IPS DF 6.9 (cell line): ENCODE measurements at regions not wholly inside any gene's neighbourhood (a gene's known extent, or its start where the extent isn't known, plus 50 kb on each side); places are given as distances from the start of the nearest gene placed in this dataset.
"Not testable (repeated sequence)": the region's sequence is repeated elsewhere in the genome, so short reads cannot be mapped to it uniquely, and the experiment has no call there.

Experiments
- DNase-seq: peaks from one replicate; pipeline ENCODE4 v3.0.0-alpha.2; 2013; ENCODE audit warnings: low read depth, low spot score
- H3K27ac ChIP-seq: one replicate; pipeline ENCODE4 v1.5.1; 2013; ENCODE audit warnings: low read length, control low read depth
- H3K27me3 ChIP-seq: 2 replicates; pipeline ENCODE4 v1.6.1; 2013; ENCODE audit warnings: mild to moderate bottlenecking, low read length; ENCODE audit not compliant: control insufficient read depth, insufficient read depth
- H3K36me3 ChIP-seq: 2 replicates; pipeline ENCODE4 v1.6.1; 2013; ENCODE audit warnings: low read length; ENCODE audit not compliant: control insufficient read depth, insufficient read depth
- H3K4me1 ChIP-seq: 2 replicates; pipeline ENCODE4 v1.6.1; 2013; ENCODE audit warnings: low read length; ENCODE audit not compliant: control insufficient read depth, insufficient read depth
- H3K4me3 ChIP-seq: 2 replicates; pipeline ENCODE4 v1.5.1; 2013; ENCODE audit warnings: mild to moderate bottlenecking, low read length
- H3K9me3 ChIP-seq: 2 replicates; pipeline ENCODE4 v1.6.1; 2013; ENCODE audit warnings: low read length, inconsistent platforms; ENCODE audit not compliant: control insufficient read depth, insufficient read depth
- WGBS: extraction: QIAGEN DNeasy Blood & Tissue Kit; methylation state at CpG from one replicate; pipeline ENCODE4 v1.1.7; 2013; ENCODE audit warnings: mixed read lengths, missing lambda C conversion rate; ENCODE audit not compliant: insufficient read length, insufficient coverage; 5-methylcytosine and 5-hydroxymethylcytosine counted together

DNA sequence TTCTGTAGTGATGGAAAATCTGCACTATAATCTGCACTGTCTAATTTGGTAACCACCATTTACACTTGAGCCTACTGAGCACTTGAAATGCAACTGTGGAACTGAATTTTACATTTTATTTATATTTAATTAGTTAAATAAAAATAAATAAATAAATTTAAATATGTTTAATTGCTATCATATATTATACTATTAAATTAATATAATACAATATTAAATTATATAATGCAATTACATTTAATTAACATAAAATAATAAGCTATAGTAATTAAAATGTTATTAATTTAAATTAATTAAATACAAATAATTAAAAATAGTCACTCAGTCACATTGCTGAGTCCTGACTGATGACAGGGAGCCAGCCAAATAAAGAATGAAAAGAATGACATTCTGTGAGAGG, 170.2 kb upstream of the F9 start:
- H3K4me3 ChIP-seq: no peak overlapping the region
- DNase-seq: no peak
- H3K27me3 ChIP-seq: no peaks in the 10 kb centered on the region
- H3K9me3 ChIP-seq: no peaks in the 10 kb centered on the region
- no peaks in the 10 kb centered on the region for H3K36me3 ChIP-seq
- H3K27ac ChIP-seq: no peak overlapping the region
- H3K4me1 ChIP-seq: no peaks in the 10 kb centered on the region

GRCh38 chrX:139342594-139342991, 187.9 kb upstream of the F9 start:
- H3K36me3 ChIP-seq, H3K27me3 ChIP-seq, H3K4me1 ChIP-seq, H3K27ac ChIP-seq, H3K4me3 ChIP-seq, H3K9me3 ChIP-seq, DNase-seq: not testable (repeated sequence)
- no CpG with 5 or more reads among the region's 4 CpGs for WGBS

- not testable (repeated sequence) for H3K36me3 ChIP-seq, H3K27me3 ChIP-seq, H3K4me1 ChIP-seq, DNase-seq, H3K4me3 ChIP-seq, H3K27ac ChIP-seq, H3K9me3 ChIP-seq
- no CpG with 5 or more reads among the region's 21 CpGs for WGBS
These were observed 188.5 kb upstream of the F9 start for GRCh38 chrX:139341855-139342593.

GRCh38 chrX:139332441-139332840, 198.1 kb upstream of the F9 start:
- H3K27ac ChIP-seq: no peak overlapping the region
- no peaks in the 10 kb centered on the region for H3K27me3 ChIP-seq
- no peak overlapping the region for H3K4me3 ChIP-seq
- DNase-seq: no peak
- H3K36me3 ChIP-seq: no peaks in the 10 kb centered on the region
- WGBS: no CpG with 5 or more reads among the region's 2 CpGs
- no peaks in the 10 kb centered on the region for H3K9me3 ChIP-seq
- no peaks in the 10 kb centered on the region for H3K4me1 ChIP-seq

DNA sequence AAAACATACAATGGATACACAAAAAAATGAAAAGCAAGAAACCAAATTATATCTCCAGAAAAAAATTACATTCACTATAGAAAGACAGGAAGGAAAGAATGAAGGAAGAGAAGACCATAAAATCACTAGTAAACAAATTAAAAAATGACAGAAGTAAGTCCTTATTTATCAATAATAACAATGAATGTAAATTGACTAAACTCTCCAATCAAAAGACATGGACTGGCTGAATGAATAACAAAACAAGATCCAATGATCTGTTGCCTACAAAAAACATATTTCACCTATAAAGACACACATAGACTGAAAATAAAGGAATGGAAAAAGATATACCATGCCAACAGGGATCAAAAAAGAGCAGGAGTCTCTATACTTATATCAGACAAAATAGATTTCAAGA, 203.2 kb upstream of the F9 start:
- no peak overlapping the region for H3K4me3 ChIP-seq
- H3K9me3 ChIP-seq: no peaks in the 10 kb centered on the region
- H3K36me3 ChIP-seq: no peaks in the 10 kb centered on the region
- no peak for DNase-seq
- no peaks in the 10 kb centered on the region for H3K27me3 ChIP-seq
- H3K4me1 ChIP-seq: no peaks in the 10 kb centered on the region
- H3K27ac ChIP-seq: no peak overlapping the region

GRCh38 chrX:139324756-139325155, 205.8 kb upstream of the F9 start:
- Histone ChIP-seq H3K27ac (no peak overlapping the region), H3K9me3 (no peaks in the 10 kb centered on the region)
- no CpG with 5 or more reads among the region's 2 CpGs for WGBS

DNA sequence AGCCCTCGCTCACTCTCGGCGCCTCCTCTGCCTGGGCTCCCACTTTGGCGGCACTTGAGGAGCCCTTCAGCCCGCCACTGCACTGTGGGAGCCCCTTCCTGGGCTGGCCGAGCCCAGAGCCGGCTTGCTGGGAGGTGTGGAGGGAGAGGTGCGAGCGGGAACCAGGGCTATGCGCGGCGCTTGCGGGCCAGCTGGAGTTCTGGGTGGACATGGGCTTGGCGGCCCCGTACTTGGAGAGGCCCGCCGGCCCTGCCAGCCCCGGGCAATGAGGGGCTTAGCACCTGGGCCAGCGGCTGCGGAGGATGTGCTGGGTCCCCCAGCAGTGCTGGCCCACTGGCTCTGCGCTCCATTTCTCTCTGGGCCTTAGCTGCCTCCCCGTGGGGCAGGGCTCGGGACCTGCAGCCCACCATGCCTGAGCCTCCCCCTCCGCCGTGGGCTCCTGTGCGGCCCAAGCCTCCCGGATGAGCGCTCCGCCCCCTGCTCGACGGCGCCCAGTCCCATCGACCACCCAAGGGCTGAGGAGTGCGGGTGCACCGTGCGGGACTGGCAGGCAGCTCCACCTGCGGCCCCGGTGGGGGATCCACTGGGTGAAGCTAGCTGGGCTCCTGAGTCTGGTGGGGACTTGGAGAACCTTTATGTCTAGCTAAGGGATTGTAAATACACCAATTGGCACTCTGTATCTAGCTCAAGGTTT, 209.7 kb upstream of the F9 start:
- H3K4me1 ChIP-seq, H3K27me3 ChIP-seq, H3K27ac ChIP-seq, DNase-seq, H3K9me3 ChIP-seq, H3K36me3 ChIP-seq, H3K4me3 ChIP-seq: not testable (repeated sequence)
- WGBS: no CpG with 5 or more reads among the region's 38 CpGs

More at GRCh38 chrX:139324756-139325155, 205.8 kb upstream of the F9 start:
- Histone ChIP-seq H3K4me3 (no peak overlapping the region), H3K27me3 (no peaks in the 10 kb centered on the region), H3K4me1 (no peaks in the 10 kb centered on the region), H3K36me3 (no peaks in the 10 kb centered on the region)
- no peak for DNase-seq

DNA sequence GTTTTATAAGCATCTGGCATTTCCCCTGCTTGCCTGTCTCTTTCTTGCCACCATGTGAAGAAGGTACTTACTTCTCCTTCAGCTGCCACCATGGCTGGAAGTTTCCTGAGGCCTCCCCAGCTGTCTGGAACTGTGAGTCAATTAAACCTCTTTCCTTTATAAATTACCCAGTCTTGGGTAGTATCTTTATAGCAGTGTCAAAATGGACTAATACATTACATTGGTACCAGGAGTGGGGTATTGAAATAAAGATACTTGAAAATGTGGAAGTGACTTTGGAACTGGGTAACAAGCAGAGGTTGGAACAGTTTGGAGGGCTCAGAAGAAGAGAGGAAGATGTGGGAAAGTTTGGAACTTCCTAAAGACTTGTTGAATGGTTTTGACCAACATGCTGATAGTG, 223.9 kb upstream of the F9 start:
- H3K4me1 ChIP-seq, H3K36me3 ChIP-seq, H3K27ac ChIP-seq, DNase-seq, H3K4me3 ChIP-seq, H3K27me3 ChIP-seq, H3K9me3 ChIP-seq: not testable (repeated sequence)

- Histone ChIP-seq H3K9me3 (no peaks in the 10 kb centered on the region), H3K27ac (no peak overlapping the region), H3K4me3 (no peak overlapping the region), H3K27me3 (no peaks in the 10 kb centered on the region), H3K4me1 (no peaks in the 10 kb centered on the region), H3K36me3 (no peaks in the 10 kb centered on the region)
- no peak for DNase-seq
- no CpG with 5 or more reads among the region's 3 CpGs for WGBS
These were observed 226.1 kb upstream of the F9 start for GRCh38 chrX:139304471-139304870.

- no peaks in the 10 kb centered on the region for H3K9me3 ChIP-seq
- no peak overlapping the region for H3K27ac ChIP-seq
- DNase-seq: no peak
- H3K4me1 ChIP-seq: no peaks in the 10 kb centered on the region
- H3K36me3 ChIP-seq: no peaks in the 10 kb centered on the region
- no peaks in the 10 kb centered on the region for H3K27me3 ChIP-seq
- no peak overlapping the region for H3K4me3 ChIP-seq
These were observed 231.2 kb upstream of the F9 start for GRCh38 chrX:139299309-139299708.

GRCh38 chrX:139298437-139298836, 232.1 kb upstream of the F9 start:
- Histone ChIP-seq H3K27ac (no peak overlapping the region), H3K4me3 (no peak overlapping the region), H3K27me3 (no peaks in the 10 kb centered on the region), H3K9me3 (no peaks in the 10 kb centered on the region), H3K4me1 (no peaks in the 10 kb centered on the region), H3K36me3 (no peaks in the 10 kb centered on the region)
- DNase-seq: no peak
